Keratinocyte (primary cell): ENCODE measurements at regions not wholly inside any gene's neighbourhood (a gene's known extent, or its start where the extent isn't known, plus 50 kb on each side); places are given as distances from the start of the nearest gene placed in this dataset.

Experiments
- DNase-seq: peaks from one replicate; pipeline ENCODE4 v3.0.0-alpha.2; 2011; ENCODE audit warnings: low read depth, missing footprints, low spot score
- FAIRE-seq: peaks from 2 replicates; lab custom pipeline; 2011; peaks lifted over from hg19 to GRCh38; lab: Jason Lieb, UNC
- H2AFZ ChIP-seq: 2 replicates; pipeline ENCODE4 v1.6.0; 2012; ENCODE audit warnings: low read length, control low read depth, inconsistent platforms; ENCODE audit not compliant: control insufficient read depth
- H3K27ac ChIP-seq: 2 replicates; pipeline ENCODE4 v1.5.1; 2011; ENCODE audit warnings: low read length; ENCODE audit not compliant: control insufficient read depth, insufficient read depth
- H3K27me3 ChIP-seq: 3 replicates; pipeline ENCODE4 v1.6.0; 2011; ENCODE audit warnings: low read length; ENCODE audit not compliant: control insufficient read depth, insufficient read depth; ENCODE audit errors: extremely low read depth
- H3K36me3 ChIP-seq, 2 experiments: 2 replicates in 1 of 2; 3 replicates in 1 of 2; pipeline ENCODE4 v1.5.1; 2011; ENCODE audit warnings: low read length in 2 of 2, mild to moderate bottlenecking in 1 of 2; ENCODE audit not compliant: control insufficient read depth in 2 of 2, insufficient read depth in 2 of 2; ENCODE audit errors: extremely low read depth in 1 of 2
- H3K4me1 ChIP-seq: 3 replicates; pipeline ENCODE4 v1.5.1; 2011; ENCODE audit warnings: low read length; ENCODE audit not compliant: control insufficient read depth, insufficient read depth; ENCODE audit errors: extremely low read depth
- H3K4me2 ChIP-seq: 3 replicates; pipeline ENCODE4 v1.6.0; 2011; ENCODE audit warnings: low read depth, low read length; ENCODE audit not compliant: control insufficient read depth, insufficient read depth; ENCODE audit errors: extremely low read depth
- H3K4me3 ChIP-seq, 3 experiments: fragments of 200-600 bp in 1 of 3; sonication (generic) in 1 of 3; 2 replicates in 2 of 3; 3 replicates in 1 of 3; pipeline ENCODE4 v1.5.1; 2011 to 2016; ENCODE audit warnings: low read length in 3 of 3, mild to moderate bottlenecking in 3 of 3, control low read depth in 2 of 3, inconsistent platforms in 1 of 3, low read depth in 1 of 3, mixed read lengths in 1 of 3, mixed run types in 1 of 3, moderate library complexity in 1 of 3; ENCODE audit not compliant: control insufficient read depth in 2 of 3, insufficient read depth in 2 of 3; ENCODE audit errors: extremely low read depth in 1 of 3
- H3K79me2 ChIP-seq: 2 replicates; pipeline ENCODE4 v1.6.0; 2012; ENCODE audit warnings: low read length; ENCODE audit not compliant: control insufficient read depth, insufficient read depth
- H3K9ac ChIP-seq: 3 replicates; pipeline ENCODE4 v1.6.0; 2011; ENCODE audit warnings: low read length; ENCODE audit not compliant: control insufficient read depth, insufficient read depth; ENCODE audit errors: extremely low read depth
- H3K9me1 ChIP-seq: 3 replicates; pipeline ENCODE4 v1.6.0; 2011; ENCODE audit warnings: low read length; ENCODE audit not compliant: control insufficient read depth, insufficient read depth; ENCODE audit errors: extremely low read depth
- H3K9me3 ChIP-seq: 2 replicates; pipeline ENCODE4 v1.5.1; 2012; ENCODE audit warnings: low read depth, low read length; ENCODE audit not compliant: control insufficient read depth
- H4K20me1 ChIP-seq: 3 replicates; pipeline ENCODE4 v1.6.0; 2011; ENCODE audit warnings: low read length; ENCODE audit not compliant: control insufficient read depth, insufficient read depth; ENCODE audit errors: extremely low read depth
- CTCF ChIP-seq, 3 experiments: IDR thresholded peaks in 1 of 3; conservative IDR thresholded peaks in 1 of 3; optimal IDR thresholded peaks in 1 of 3; 2 replicates in 2 of 3; 3 replicates in 1 of 3; pipeline versions ENCODE3 to v1.5.1; 2011; ENCODE audit warnings: low read length in 3 of 3, mild to moderate bottlenecking in 3 of 3, moderate library complexity in 2 of 3, control low read depth in 1 of 3, inconsistent platforms in 1 of 3; ENCODE audit not compliant: insufficient read depth in 2 of 3; ENCODE audit errors: extremely low read depth in 1 of 3
- EZH2 ChIP-seq: IDR thresholded peaks from one replicate; pipeline ENCODE4 v1.6.1; 2012; ENCODE audit warnings: inconsistent platforms, mild to moderate bottlenecking, low read length, moderate library complexity
- dilution Hi-C: fragments of 300-500 bp; cut with MboI; formaldehyde crosslinking; loops from one replicate; pipeline ENCODE4 v1.7.0; 2020; ENCODE audit warnings: low sequenced_read_pairs; ENCODE audit not compliant: extremely low pct_ligation_motif_present

GRCh38 chr5:142511358-142511757, 174.5 kb downstream of the FGF1 start:
- H3K4me1 ChIP-seq, result peaks cover 23% of the 10 kb centered on the region
- no peak for TF ChIP-seq CTCF (optimal IDR thresholded peaks at IDR 0.05 in 1 of 3, IDR thresholded peaks at IDR 0.05 in 1 of 3, conservative IDR thresholded peaks at IDR 0.05 in 1 of 3; ENCODE audit: extremely low read depth in 1 of 3, insufficient read depth in 2 of 3, low read length in 3 of 3)
- no peak for TF ChIP-seq EZH2
- H3K4me2 ChIP-seq, result no peak overlapping the region
- no peak overlapping the region for H2AFZ ChIP-seq
- H3K9me3 ChIP-seq, result no peaks in the 10 kb centered on the region
- no peak overlapping the region for H3K9ac ChIP-seq
- H3K9me1 ChIP-seq, result no peaks in the 10 kb centered on the region
- no peaks in the 10 kb centered on the region for H3K36me3 ChIP-seq
- no peak overlapping the region for H3K27ac ChIP-seq
- H4K20me1 ChIP-seq, result no peaks in the 10 kb centered on the region
- DNase-seq (no peak), FAIRE-seq (no peak)
- H3K27me3 ChIP-seq, result no peaks in the 10 kb centered on the region
- dilution Hi-C loops, result no loop called here
- no peak overlapping the region for H3K4me3 ChIP-seq
- H3K79me2 ChIP-seq, result no peaks in the 10 kb centered on the region

GRCh38 chr5:142509026-142509425, 176.9 kb downstream of the FGF1 start:
- Histone ChIP-seq H3K4me3 (no peak overlapping the region), H3K9ac (no peak overlapping the region), H4K20me1 (no peaks in the 10 kb centered on the region), H3K9me1 (no peaks in the 10 kb centered on the region), H3K4me1 (peaks cover 32% of the 10 kb centered on the region), H3K4me2 (no peak overlapping the region), H3K79me2 (no peaks in the 10 kb centered on the region), H3K27ac (no peak overlapping the region), H3K9me3 (no peaks in the 10 kb centered on the region), H2AFZ (no peak overlapping the region), H3K27me3 (no peaks in the 10 kb centered on the region), H3K36me3 (no peaks in the 10 kb centered on the region)
- dilution Hi-C loops, result no loop called here
- FAIRE-seq (no peak), DNase-seq (no peak)
- no peak for TF ChIP-seq CTCF (optimal IDR thresholded peaks at IDR 0.05 in 1 of 3, IDR thresholded peaks at IDR 0.05 in 1 of 3, conservative IDR thresholded peaks at IDR 0.05 in 1 of 3; ENCODE audit: extremely low read depth in 1 of 3, insufficient read depth in 2 of 3, low read length in 3 of 3)
- no peak for TF ChIP-seq EZH2
